HG03066 (cell line): ENCODE measurements at regions not wholly inside any gene's neighbourhood (a gene's known extent, or its start where the extent isn't known, plus 50 kb on each side); places are given as distances from the start of the nearest gene placed in this dataset.
A peak's percentile ranks its signal among the peaks of the same experiment; 100 is the strongest.
"Not testable (repeated sequence)": the region's sequence is repeated elsewhere in the genome, so short reads cannot be mapped to it uniquely, and the experiment has no call there.

Source experiments
- ATAC-seq: cut with Tn5 transposase; IDR thresholded peaks from one replicate; pipeline ENCODE4 v1.9.1; 2021; ENCODE audit warnings: low read depth; ENCODE audit not compliant: unreplicated experiment

GRCh38 chr6:150764334-150765066, 101.0 kb upstream of the MTHFD1L start:
- ATAC-seq = no peak

GRCh38 chr6:150765067-150765764, 100.3 kb upstream of the MTHFD1L start:
- peak; percentile 83 for ATAC-seq

DNA sequence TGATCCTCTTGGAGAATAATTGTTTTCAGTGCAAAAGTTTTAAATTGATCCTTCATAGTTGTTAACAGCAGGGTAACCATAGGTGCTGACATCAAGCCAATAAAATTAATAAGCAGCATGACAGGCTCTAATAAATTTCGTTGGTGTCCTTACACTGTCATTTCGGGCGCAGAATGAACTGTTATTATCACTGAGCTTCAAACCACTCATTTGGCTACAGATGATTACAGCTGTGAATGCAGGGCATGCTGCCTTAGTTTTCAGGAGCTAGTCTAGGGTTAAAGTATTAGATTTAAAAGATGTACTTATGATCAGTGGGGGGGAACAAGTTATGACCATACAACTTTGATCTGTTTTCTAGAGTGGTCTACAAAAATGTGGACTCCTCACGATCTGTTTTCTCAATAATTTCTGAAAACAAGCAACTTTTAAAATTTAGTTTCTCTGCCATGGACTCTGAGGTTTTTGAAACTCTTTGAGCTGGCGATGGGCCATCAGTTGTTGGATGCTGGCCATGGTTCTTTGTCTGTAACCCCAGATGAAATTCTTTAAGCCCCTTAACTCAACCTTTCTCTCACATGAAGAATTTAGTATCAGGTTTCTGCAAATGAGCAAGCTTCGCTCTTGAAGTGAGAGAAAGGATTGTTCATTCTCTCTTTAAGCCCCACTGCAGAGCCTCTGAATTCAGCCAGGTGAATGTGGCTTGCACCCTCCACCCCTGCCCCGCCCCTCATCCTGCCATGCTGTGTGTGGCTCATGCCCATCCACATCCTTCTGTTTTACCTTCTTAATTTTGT, 99.1 kb upstream of the MTHFD1L start:
- ATAC-seq = no peak

DNA sequence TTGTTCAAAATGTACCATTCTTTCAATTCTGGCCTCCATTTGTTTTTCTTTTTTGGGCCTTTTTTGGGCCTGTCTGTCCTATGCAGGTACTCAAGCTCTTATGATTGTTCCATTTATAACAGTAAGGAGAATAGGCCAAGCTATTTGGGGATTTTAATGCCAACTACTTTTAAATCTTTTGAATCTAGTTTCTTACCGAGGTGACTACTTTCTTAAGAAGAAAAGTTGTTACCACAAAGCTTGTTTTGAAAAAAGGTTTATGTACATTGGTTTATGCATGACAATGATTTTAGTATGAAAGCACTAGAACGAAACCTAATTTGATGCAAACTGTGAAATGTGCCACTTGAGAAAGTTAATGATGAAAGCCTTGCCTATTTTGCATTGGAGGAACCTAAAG, 98.3 kb upstream of the MTHFD1L start:
- no peak for ATAC-seq

- ATAC-seq = no peak
Observed at GRCh38 chr6:150767571-150768018, 97.9 kb upstream of the MTHFD1L start.

DNA sequence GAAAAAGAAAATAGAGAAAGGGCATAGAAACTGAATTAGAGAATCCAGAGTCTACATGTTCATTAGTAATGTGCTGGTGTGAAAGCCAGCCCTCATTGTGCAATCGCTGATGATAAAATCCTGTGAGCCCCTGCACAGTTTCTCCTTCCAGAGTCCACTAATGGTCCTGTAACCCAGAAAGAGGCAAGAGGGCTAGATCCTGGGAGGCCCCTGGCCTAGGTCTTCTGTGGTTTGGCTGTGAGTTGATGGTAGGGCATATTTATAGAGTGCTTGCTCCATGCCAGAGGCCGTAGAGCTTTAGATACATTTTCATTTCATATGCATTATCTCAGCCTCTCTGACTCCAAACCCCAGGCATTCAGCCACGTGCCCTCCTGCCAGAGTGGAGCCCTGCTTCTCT, 94.9 kb upstream of the MTHFD1L start:
- ATAC-seq = no peak

DNA sequence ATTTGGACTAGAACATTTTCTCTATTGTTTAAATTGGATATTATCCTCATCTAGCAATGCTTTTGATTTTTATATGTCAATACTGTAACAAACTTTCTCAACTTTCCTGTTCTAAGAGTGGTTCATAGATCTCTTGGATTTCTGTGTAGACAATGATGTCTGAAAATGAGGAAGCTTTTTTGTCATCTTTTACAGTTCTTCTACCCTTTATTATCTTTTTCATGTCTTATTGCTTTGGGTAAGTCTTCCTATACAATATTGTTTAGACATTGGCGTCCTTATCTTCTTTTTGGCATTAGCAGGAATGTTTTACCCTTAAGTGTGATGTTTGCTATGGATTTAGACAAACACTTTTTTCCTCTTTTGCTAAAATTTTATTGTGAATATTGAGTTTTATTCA, 91.5 kb upstream of the MTHFD1L start:
- no peak for ATAC-seq

- ATAC-seq = no peak
Observed at GRCh38 chr6:150775415-150776203, 89.9 kb upstream of the MTHFD1L start.

DNA sequence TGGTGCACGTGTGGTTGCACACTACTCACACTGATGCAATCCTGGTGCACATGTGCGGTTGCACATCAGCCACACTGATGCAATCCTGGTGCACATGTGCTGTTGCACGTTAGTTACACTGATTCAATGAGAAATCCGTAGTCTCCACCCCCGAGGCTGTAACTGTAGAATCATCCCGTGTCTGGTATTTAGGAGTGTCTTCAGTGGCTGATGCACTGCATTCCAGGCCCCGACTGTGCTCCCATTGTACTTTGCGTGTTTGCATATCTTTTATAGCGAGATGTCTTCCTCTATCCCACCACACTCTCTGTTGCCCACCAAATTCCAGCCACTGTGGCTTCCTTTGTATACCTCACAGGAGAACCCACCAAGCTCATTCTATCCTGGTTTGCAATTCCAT, 87.8 kb upstream of the MTHFD1L start:
- no peak for ATAC-seq

GRCh38 chr6:150783813-150784212, 81.7 kb upstream of the MTHFD1L start:
- no peak for ATAC-seq

DNA sequence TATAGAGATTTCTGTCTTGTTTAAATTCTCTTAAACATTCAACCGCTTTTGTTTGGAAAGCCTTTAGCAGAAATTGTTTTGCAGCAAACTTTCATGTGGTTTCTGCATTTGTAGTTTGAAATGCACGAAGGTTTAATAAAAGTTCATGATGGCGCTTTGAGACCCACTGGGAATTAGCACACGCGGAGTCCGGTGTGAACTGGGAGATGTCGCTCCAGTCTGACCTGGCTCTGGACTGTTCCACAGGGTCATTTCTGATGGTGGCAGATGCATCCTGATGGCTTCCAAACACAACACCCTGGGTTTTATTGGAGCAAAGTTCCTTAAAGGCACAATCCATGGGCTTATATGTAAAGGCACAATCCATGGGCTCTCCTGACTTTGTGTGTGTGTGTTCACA, 78.1 kb upstream of the MTHFD1L start:
- ATAC-seq = no peak

DNA sequence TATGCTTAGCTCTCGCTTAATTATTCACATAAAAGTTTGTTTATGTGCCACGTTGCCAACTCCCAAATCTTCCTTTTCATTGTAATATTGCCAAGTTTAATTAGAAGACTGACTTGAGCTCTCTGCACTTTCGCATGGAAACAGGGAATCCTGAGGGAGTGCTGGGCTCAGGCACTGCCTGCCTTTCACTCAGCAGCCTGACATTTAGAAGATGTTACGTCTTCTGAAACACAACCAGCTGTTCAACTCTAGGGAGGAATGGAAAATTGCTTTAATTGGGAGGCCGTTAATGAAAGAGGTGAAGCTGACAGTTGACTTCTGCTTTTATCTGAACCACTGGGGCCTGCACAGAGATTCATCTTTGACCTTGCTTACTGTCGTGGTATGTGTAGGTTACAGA, 77.4 kb upstream of the MTHFD1L start:
- no peak for ATAC-seq

DNA sequence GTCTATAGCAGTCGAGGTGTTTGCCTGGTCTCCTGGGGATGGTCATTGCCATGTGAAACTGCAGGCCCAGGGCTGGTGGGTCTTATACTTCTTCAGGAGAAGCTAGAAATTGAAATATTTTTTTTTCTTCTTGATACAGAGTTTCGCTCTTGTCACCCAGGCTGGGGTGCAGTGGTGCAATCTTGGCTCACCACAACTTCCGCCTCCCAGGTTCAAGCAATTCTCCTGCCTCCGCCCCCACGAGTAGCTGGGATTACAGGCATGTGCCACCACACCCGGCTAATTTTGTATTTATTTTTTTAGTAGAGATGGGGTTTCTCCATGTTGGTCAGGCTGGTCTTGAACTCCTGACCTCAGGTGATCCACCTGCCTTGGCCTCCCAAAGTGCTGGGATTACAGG, 75.6 kb upstream of the MTHFD1L start:
- ATAC-seq = not testable (repeated sequence)

GRCh38 chr6:150791717-150792116, 73.8 kb upstream of the MTHFD1L start:
- ATAC-seq = no peak

- no peak for ATAC-seq
Observed at GRCh38 chr6:150797949-150798348, 67.6 kb upstream of the MTHFD1L start.

GRCh38 chr6:150799276-150799805, 66.2 kb upstream of the MTHFD1L start:
- ATAC-seq = no peak

DNA sequence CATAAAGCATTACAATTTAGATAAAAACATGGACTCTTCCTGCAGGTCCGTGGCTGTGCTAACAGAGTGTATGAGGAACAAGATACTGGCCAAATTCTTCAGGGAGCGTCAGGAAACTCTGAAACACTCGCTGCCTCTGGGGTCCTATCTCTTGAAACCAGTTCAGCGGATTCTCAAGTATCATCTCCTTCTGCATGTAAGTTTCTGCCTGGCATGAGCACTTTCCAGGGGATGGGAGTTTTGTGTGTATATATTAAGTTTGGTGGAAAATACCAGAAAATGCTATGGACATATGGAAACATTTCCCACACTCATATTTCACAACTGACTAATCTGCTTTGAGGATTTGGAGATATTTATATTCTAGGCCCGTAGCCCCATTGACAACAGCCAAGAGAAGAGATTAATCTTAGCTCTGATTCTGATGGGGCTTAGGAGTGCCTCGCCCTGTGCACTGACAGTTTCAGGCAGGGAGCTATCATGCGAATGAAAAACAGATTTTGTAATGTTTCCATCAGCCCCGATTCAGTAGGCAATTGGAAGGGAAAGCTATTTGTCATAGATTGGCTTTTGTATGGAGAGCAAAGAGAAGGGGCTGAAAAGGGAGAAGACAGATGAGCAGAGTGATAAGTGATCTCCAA, 64.7 kb upstream of the MTHFD1L start:
- ATAC-seq = no peak

- ATAC-seq = no peak
Observed at GRCh38 chr6:150806790-150807189, 58.7 kb upstream of the MTHFD1L start.

GRCh38 chr6:150813319-150813992, 52.0 kb upstream of the MTHFD1L start:
- peak; percentile 31 for ATAC-seq
